ENCODE measurements at regions not wholly inside any gene's neighbourhood (a gene's known extent, or its start where the extent isn't known, plus 50 kb on each side); places are given as distances from the start of the nearest gene placed in this dataset.
"Not testable (repeated sequence)": the region's sequence is repeated elsewhere in the genome, so short reads cannot be mapped to it uniquely, and the experiment has no call there.

- DNase-seq: no peak
These were observed 1148.0 kb downstream of the NSUN3 start for GRCh38 chr3:95210878-95211277.

GRCh38 chr3:95212117-95212516 is 1149.3 kb downstream of the NSUN3 start:
- DNase-seq: no peak

GRCh38 chr3:95215437-95215957 is 1152.6 kb downstream of the NSUN3 start:
- no peak for DNase-seq

GRCh38 chr3:95217661-95218060 is 1154.8 kb downstream of the NSUN3 start:
- no peak for DNase-seq

- no peak for DNase-seq
These were observed 1155.6 kb downstream of the NSUN3 start for GRCh38 chr3:95218484-95218883.

- no peak for DNase-seq
These were observed 1163.6 kb downstream of the NSUN3 start for GRCh38 chr3:95226437-95226836.

GRCh38 chr3:95227092-95227491 is 1164.2 kb downstream of the NSUN3 start:
- DNase-seq: no peak

GRCh38 chr3:95228416-95228815 is 1165.6 kb downstream of the NSUN3 start:
- DNase-seq: no peak

- DNase-seq: no peak
These were observed 1173.1 kb downstream of the NSUN3 start for GRCh38 chr3:95235916-95236315.

GRCh38 chr3:95237783-95238182 is 1174.9 kb downstream of the NSUN3 start:
- no peak for DNase-seq

GRCh38 chr3:95240395-95240794 is 1177.5 kb downstream of the NSUN3 start:
- DNase-seq: no peak

GRCh38 chr3:95241256-95241655 is 1178.4 kb downstream of the NSUN3 start:
- DNase-seq: not testable (repeated sequence)

GRCh38 chr3:95246413-95246812 is 1183.6 kb downstream of the NSUN3 start:
- no peak for DNase-seq

GRCh38 chr3:95254061-95254460 is 1191.2 kb downstream of the NSUN3 start:
- DNase-seq: no peak

GRCh38 chr3:95254758-95255157 is 1191.9 kb downstream of the NSUN3 start:
- no peak for DNase-seq

- no peak for DNase-seq
These were observed 1202.3 kb downstream of the NSUN3 start for GRCh38 chr3:95265129-95265528.

GRCh38 chr3:95271395-95271794 is 1208.5 kb downstream of the NSUN3 start:
- DNase-seq: no peak

GRCh38 chr3:95272166-95272565 is 1209.3 kb downstream of the NSUN3 start:
- no peak for DNase-seq

- peak; percentile 38 for DNase-seq
These were observed 1209.9 kb downstream of the NSUN3 start for GRCh38 chr3:95272781-95273180.

GRCh38 chr3:95277613-95278012 is 1214.8 kb downstream of the NSUN3 start:
- peak; percentile 77 for DNase-seq

- no peak for DNase-seq
These were observed 1218.0 kb downstream of the NSUN3 start for GRCh38 chr3:95280711-95281352.

GRCh38 chr3:95289295-95289694 is 1226.4 kb downstream of the NSUN3 start:
- no peak for DNase-seq

GRCh38 chr3:95297581-95297980 is 1234.7 kb downstream of the NSUN3 start:
- DNase-seq: no peak

GRCh38 chr3:95302044-95302443 is 1239.2 kb downstream of the NSUN3 start:
- DNase-seq: no peak

- DNase-seq: no peak
These were observed 1247.7 kb downstream of the NSUN3 start for GRCh38 chr3:95310560-95310959.
